ENCODE measurements at regions not wholly inside any gene's neighbourhood (a gene's known extent, or its start where the extent isn't known, plus 50 kb on each side); places are given as distances from the start of the nearest gene placed in this dataset.

DNA sequence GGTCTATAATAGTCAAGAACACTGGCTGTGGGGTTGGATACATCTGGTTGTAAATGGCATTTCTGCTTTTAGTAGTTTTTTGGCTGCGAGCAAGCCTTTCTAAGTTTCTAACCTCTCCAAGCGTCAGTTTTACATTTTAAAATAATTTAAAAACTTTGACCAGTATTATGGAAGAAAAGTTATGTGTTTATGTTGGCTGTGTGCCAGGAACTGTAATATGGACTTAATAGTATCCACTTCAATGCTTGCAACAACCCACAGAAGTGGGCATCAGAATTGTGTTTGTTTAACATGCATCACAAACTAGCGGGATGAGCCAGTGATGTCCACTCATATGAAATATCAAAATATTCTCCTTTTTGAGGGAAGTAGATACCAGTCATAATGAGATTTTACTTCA, 844.2 kb downstream of the JRKL start:
- no peaks in the 10 kb centered on the region for H3K27me3 ChIP-seq (ENCODE audit: insufficient read depth, low read length)
- TF ChIP-seq, protein P1, sequence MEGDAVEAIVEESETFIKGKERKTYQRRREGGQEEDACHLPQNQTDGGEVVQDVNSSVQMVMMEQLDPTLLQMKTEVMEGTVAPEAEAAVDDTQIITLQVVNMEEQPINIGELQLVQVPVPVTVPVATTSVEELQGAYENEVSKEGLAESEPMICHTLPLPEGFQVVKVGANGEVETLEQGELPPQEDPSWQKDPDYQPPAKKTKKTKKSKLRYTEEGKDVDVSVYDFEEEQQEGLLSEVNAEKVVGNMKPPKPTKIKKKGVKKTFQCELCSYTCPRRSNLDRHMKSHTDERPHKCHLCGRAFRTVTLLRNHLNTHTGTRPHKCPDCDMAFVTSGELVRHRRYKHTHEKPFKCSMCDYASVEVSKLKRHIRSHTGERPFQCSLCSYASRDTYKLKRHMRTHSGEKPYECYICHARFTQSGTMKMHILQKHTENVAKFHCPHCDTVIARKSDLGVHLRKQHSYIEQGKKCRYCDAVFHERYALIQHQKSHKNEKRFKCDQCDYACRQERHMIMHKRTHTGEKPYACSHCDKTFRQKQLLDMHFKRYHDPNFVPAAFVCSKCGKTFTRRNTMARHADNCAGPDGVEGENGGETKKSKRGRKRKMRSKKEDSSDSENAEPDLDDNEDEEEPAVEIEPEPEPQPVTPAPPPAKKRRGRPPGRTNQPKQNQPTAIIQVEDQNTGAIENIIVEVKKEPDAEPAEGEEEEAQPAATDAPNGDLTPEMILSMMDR (IDR thresholded peaks at IDR 0.05; ENCODE audit: extremely low read depth, low read depth, low read length), result no peak
- no peaks in the 10 kb centered on the region for H3K9me3 ChIP-seq (ENCODE audit: low read depth, low read length)
- no peaks in the 10 kb centered on the region for H3K36me3 ChIP-seq (ENCODE audit: insufficient read depth, low read length)
- H2AFZ ChIP-seq (ENCODE audit: low read length), result no peak overlapping the region
- no peak overlapping the region for H3K4me3 ChIP-seq (ENCODE audit: insufficient read depth, low read length)
- no peaks in the 10 kb centered on the region for H4K20me1 ChIP-seq (ENCODE audit: insufficient read depth, low read length)
- H3K4me2 ChIP-seq (ENCODE audit: insufficient read depth, low read length), result no peak overlapping the region
- H3K4me1 ChIP-seq (ENCODE audit: insufficient read depth, low read length), result no peaks in the 10 kb centered on the region
- H3K27ac ChIP-seq (ENCODE audit: low read depth, low read length), result no peak overlapping the region
- DNase-seq (ENCODE audit: insufficient read length, low spot score, missing footprints), result no peak
- no peaks in the 10 kb centered on the region for H3K79me2 ChIP-seq (ENCODE audit: insufficient read depth, low read length)

DNA sequence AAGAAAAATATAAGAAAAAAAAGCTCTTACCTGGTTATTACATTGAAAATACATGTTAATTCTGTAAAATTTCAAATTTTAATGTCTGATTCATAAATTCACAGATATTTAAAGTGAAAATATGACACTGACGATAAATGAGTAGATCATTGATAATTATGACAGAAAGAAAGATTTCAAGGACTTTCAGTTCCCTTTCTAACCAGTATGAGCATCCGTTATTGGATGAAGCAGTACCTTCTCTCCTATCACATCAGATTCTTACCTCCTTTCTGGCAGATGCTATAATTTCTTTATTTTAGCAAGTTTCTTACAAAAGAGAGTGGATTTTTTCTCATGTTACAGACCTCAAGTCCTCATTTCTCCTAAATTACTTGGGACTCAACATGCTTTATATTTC, 847.3 kb downstream of the JRKL start:
- no peak overlapping the region for H3K27ac ChIP-seq (ENCODE audit: low read depth, low read length)
- DNase-seq (ENCODE audit: insufficient read length, low spot score, missing footprints), result no peak
- TF ChIP-seq, protein P1 (IDR thresholded peaks at IDR 0.05; ENCODE audit: extremely low read depth, low read depth, low read length), result no peak
- H3K79me2 ChIP-seq (ENCODE audit: insufficient read depth, low read length), result no peaks in the 10 kb centered on the region
- no peaks in the 10 kb centered on the region for H3K27me3 ChIP-seq (ENCODE audit: insufficient read depth, low read length)
- no peaks in the 10 kb centered on the region for H3K4me1 ChIP-seq (ENCODE audit: insufficient read depth, low read length)
- no peak overlapping the region for H3K4me3 ChIP-seq (ENCODE audit: insufficient read depth, low read length)
- no peak overlapping the region for H3K4me2 ChIP-seq (ENCODE audit: insufficient read depth, low read length)
- no peaks in the 10 kb centered on the region for H3K36me3 ChIP-seq (ENCODE audit: insufficient read depth, low read length)
- no peaks in the 10 kb centered on the region for H4K20me1 ChIP-seq (ENCODE audit: insufficient read depth, low read length)
- H2AFZ ChIP-seq (ENCODE audit: low read length), result no peak overlapping the region
- no peaks in the 10 kb centered on the region for H3K9me3 ChIP-seq (ENCODE audit: low read depth, low read length)

DNA sequence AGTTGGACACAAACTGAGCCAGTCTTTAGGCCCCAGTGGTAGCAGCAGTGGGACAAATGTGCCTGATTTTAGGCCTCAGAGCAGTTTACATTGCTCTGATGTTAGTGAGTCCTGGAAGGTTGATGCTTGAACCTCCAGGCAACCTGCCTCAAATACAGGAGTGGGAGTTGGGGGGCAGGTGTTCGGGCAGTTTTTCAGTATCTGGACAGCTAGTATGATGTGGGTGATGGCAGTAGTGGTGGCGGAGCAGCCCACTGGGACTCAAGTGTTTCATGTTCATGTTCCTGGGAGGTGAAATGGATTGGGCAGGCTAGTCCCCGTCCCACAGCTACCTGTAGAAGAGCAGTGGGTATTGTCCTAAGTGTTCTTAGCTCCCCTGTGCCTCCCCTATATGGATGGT, 857.8 kb downstream of the JRKL start:
- Histone ChIP-seq H3K4me3 (ENCODE audit: insufficient read depth, low read length) (no peak overlapping the region), H3K27me3 (ENCODE audit: insufficient read depth, low read length) (no peaks in the 10 kb centered on the region), H3K36me3 (ENCODE audit: insufficient read depth, low read length) (no peaks in the 10 kb centered on the region), H3K4me1 (ENCODE audit: insufficient read depth, low read length) (no peaks in the 10 kb centered on the region), H3K4me2 (ENCODE audit: insufficient read depth, low read length) (no peak overlapping the region), H3K9me3 (ENCODE audit: low read depth, low read length) (no peaks in the 10 kb centered on the region), H3K79me2 (ENCODE audit: insufficient read depth, low read length) (no peaks in the 10 kb centered on the region), H2AFZ (ENCODE audit: low read length) (no peak overlapping the region), H4K20me1 (ENCODE audit: insufficient read depth, low read length) (no peaks in the 10 kb centered on the region), H3K27ac (ENCODE audit: low read depth, low read length) (no peak overlapping the region)
- TF ChIP-seq, protein P1 (IDR thresholded peaks at IDR 0.05; ENCODE audit: extremely low read depth, low read depth, low read length), result no peak
- no peak for DNase-seq (ENCODE audit: insufficient read length, low spot score, missing footprints)

DNA sequence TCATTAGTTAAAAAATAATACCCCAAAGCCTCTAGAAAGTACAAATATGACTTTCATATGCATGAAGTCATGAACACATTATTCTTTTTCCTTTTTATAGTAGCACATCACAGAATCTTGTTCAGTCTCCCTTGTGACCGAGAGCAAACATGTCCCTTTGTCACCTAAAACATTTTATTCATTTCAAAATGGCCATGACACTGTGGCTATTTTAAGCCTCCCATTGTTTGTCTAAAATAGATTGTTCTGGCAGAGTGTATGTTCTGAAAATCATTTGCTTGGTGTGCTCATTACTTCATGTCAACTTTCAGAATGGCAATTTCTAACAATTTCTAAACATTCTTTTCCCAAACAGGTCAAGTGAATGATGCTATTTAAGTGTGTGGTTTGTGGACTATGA, 865.0 kb downstream of the JRKL start:
- no peaks in the 10 kb centered on the region for H4K20me1 ChIP-seq (ENCODE audit: insufficient read depth, low read length)
- no peaks in the 10 kb centered on the region for H3K9me3 ChIP-seq (ENCODE audit: low read depth, low read length)
- no peak for DNase-seq (ENCODE audit: insufficient read length, low spot score, missing footprints)
- no peak overlapping the region for H3K27ac ChIP-seq (ENCODE audit: low read depth, low read length)
- H2AFZ ChIP-seq (ENCODE audit: low read length), result no peak overlapping the region
- no peaks in the 10 kb centered on the region for H3K4me1 ChIP-seq (ENCODE audit: insufficient read depth, low read length)
- H3K4me2 ChIP-seq (ENCODE audit: insufficient read depth, low read length), result no peak overlapping the region
- TF ChIP-seq, protein P1 (IDR thresholded peaks at IDR 0.05; ENCODE audit: extremely low read depth, low read depth, low read length), result no peak
- no peak overlapping the region for H3K4me3 ChIP-seq (ENCODE audit: insufficient read depth, low read length)
- no peaks in the 10 kb centered on the region for H3K27me3 ChIP-seq (ENCODE audit: insufficient read depth, low read length)
- no peaks in the 10 kb centered on the region for H3K79me2 ChIP-seq (ENCODE audit: insufficient read depth, low read length)
- H3K36me3 ChIP-seq (ENCODE audit: insufficient read depth, low read length), result no peaks in the 10 kb centered on the region

Measured in osteoblast (primary cell).